Transverse colon (tissue), 4 donors: ENCODE measurements at regions not wholly inside any gene's neighbourhood (a gene's known extent, or its start where the extent isn't known, plus 50 kb on each side); places are given as distances from the start of the nearest gene placed in this dataset.

ENCODE experiments used
- POLR2A ChIP-seq: fragments of 450-650 bp; IDR thresholded peaks from one replicate; pipeline ENCODE4 v1.6.1; 2016; ENCODE audit warnings: antibody characterized with exemption, mild to moderate bottlenecking, moderate library complexity
- POLR2AphosphoS5 ChIP-seq, 3 donors: sonication (generic); formaldehyde crosslinking; IDR thresholded peaks; one replicate each; pipeline ENCODE4 v1.6.1; 2016; ENCODE audit warnings: antibody characterized with exemption in 3 of 3
- TF ChIP-seq, protein P1 (sequence below), 5 experiments: fragments of 200-600 bp in 3 of 5; fragments of 450-650 bp in 2 of 5; sonication (generic) in 3 of 5; IDR thresholded peaks; 1 replicate in 2 of 5; 2 replicates in 3 of 5; pipeline ENCODE4 v1.5.1; 2016 to 2017; ENCODE audit warnings: antibody characterized with exemption in 5 of 5, inconsistent platforms in 3 of 5, mild to moderate bottlenecking in 2 of 5, moderate library complexity in 1 of 5

DNA sequence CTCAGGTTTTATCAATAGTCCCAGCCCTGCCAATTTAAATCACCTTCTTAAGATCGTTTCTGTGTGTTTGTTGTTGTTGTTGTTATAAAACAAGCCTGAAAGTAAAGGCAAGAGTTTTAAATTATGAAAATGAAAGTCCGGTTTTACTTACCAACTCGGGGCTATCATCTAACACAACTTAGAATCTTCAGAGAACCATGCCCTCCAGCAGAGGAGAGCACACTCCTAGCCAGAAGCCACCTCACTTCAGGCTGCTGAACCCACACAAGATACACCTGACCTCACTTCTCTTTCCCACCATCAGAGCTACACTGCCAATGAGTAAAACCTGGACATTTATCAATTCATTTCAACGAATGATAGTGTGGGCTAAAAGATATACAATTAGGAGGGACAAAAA, 335.2 kb downstream of the IRS1 start:
- TF ChIP-seq, protein P1, sequence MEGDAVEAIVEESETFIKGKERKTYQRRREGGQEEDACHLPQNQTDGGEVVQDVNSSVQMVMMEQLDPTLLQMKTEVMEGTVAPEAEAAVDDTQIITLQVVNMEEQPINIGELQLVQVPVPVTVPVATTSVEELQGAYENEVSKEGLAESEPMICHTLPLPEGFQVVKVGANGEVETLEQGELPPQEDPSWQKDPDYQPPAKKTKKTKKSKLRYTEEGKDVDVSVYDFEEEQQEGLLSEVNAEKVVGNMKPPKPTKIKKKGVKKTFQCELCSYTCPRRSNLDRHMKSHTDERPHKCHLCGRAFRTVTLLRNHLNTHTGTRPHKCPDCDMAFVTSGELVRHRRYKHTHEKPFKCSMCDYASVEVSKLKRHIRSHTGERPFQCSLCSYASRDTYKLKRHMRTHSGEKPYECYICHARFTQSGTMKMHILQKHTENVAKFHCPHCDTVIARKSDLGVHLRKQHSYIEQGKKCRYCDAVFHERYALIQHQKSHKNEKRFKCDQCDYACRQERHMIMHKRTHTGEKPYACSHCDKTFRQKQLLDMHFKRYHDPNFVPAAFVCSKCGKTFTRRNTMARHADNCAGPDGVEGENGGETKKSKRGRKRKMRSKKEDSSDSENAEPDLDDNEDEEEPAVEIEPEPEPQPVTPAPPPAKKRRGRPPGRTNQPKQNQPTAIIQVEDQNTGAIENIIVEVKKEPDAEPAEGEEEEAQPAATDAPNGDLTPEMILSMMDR (IDR thresholded peaks at IDR 0.05) = no peak
- no peak for TF ChIP-seq POLR2AphosphoS5 (IDR thresholded peaks at IDR 0.05)
- no peak for TF ChIP-seq POLR2A
